PC-3 (cell line): ENCODE measurements at regions not wholly inside any gene's neighbourhood (a gene's known extent, or its start where the extent isn't known, plus 50 kb on each side); places are given as distances from the start of the nearest gene placed in this dataset.

ENCODE experiments used
- ATAC-seq: fragments of 200-7000 bp; cut with Tn5 transposase; 2 replicates; pipeline ENCODE4 v1.9.1; 2020; ENCODE audit warnings: mild to moderate bottlenecking, moderate library complexity
- BruUV-seq: library from RNA; stranded (reverse); fragments of 400-500 nt; replicated peaks from 2 replicates; lab custom pipeline; 2021; lab: Mats Ljungman, UMichigan
- CTCF ChIA-PET: fragments of 300-600 bp; sonication (Branson Sonifier 250); formaldehyde crosslinking; loops from one replicate; lab custom pipeline; 2022; ENCODE audit warnings: antibody characterized with exemption; lab: Charles Lee
- POLR2A ChIA-PET: fragments of 300-600 bp; sonication (Branson Sonifier 250); formaldehyde crosslinking; loops from one replicate; lab custom pipeline; 2022; ENCODE audit warnings: antibody characterized with exemption; ENCODE audit not compliant: unreplicated experiment; lab: Charles Lee
- DNase-seq: peaks from one replicate; pipeline ENCODE4 v3.0.0-alpha.2; 2015
- H2AFZ ChIP-seq: fragments of 300-600 bp; sonication (generic); 2 replicates; pipeline ENCODE4 v1.6.0; 2016; ENCODE audit warnings: antibody characterized with exemption, low read length
- H3F3A ChIP-seq: fragments of 300-600 bp; sonication (generic); one replicate; pipeline ENCODE4 v1.6.0; 2017; ENCODE audit warnings: antibody characterized with exemption, low read length, control low read depth, mild to moderate bottlenecking; ENCODE audit not compliant: unreplicated experiment
- H3K27ac ChIP-seq: fragments of 300-600 bp; sonication (generic); 2 replicates; pipeline ENCODE4 v1.5.1; 2016; ENCODE audit warnings: mild to moderate bottlenecking, low read length
- H3K27me3 ChIP-seq: fragments of 300-600 bp; sonication (generic); 2 replicates; pipeline ENCODE4 v1.6.1; 2016; ENCODE audit warnings: low read length, mixed read lengths
- H3K36me3 ChIP-seq: fragments of 300-600 bp; sonication (generic); 2 replicates; pipeline ENCODE4 v1.6.1; 2016; ENCODE audit warnings: low read depth, mixed run types, low read length, mixed read lengths
- H3K4me1 ChIP-seq: fragments of 300-600 bp; sonication (generic); 2 replicates; pipeline ENCODE4 v1.5.1; 2016; ENCODE audit warnings: low read length; ENCODE audit not compliant: insufficient read depth
- H3K4me2 ChIP-seq: fragments of 300-600 bp; sonication (generic); 2 replicates; pipeline ENCODE4 v1.6.0; 2016; ENCODE audit warnings: low read length
- H3K4me3 ChIP-seq: fragments of 300-600 bp; sonication (generic); 2 replicates; pipeline ENCODE4 v1.5.1; 2016; ENCODE audit warnings: mild to moderate bottlenecking, low read length, mixed read lengths
- H3K79me2 ChIP-seq: fragments of 300-600 bp; sonication (generic); 2 replicates; pipeline ENCODE4 v1.6.1; 2017; ENCODE audit warnings: low read length, mixed read lengths
- H3K9ac ChIP-seq: fragments of 300-600 bp; sonication (generic); 2 replicates; pipeline ENCODE4 v1.6.0; 2016; ENCODE audit warnings: mild to moderate bottlenecking, low read length
- H3K9me2 ChIP-seq: fragments of 300-600 bp; sonication (generic); replicated peaks from 2 replicates; pipeline ENCODE4 v1.6.1; 2016; ENCODE audit warnings: mixed run types, low read length, mixed read lengths
- H3K9me3 ChIP-seq: fragments of 300-600 bp; sonication (generic); 2 replicates; pipeline ENCODE4 v1.6.1; 2016; ENCODE audit warnings: low read length, mixed read lengths
- H4K20me1 ChIP-seq: fragments of 300-600 bp; sonication (generic); 2 replicates; pipeline ENCODE4 v1.6.1; 2016; ENCODE audit warnings: low read length, mixed read lengths
- CTCF ChIP-seq: fragments of 300-600 bp; sonication (generic); conservative IDR thresholded peaks from 2 replicates; pipeline ENCODE4 v1.5.1; 2017; ENCODE audit warnings: antibody characterized with exemption, low read depth, mild to moderate bottlenecking, low read length
- EZH2 ChIP-seq: fragments of 300-600 bp; sonication (generic); IDR thresholded peaks from one replicate; pipeline ENCODE4 v1.6.1; 2017; ENCODE audit warnings: antibody characterized with exemption, mild to moderate bottlenecking, low read length; ENCODE audit not compliant: unreplicated experiment
- EZH2phosphoT487 ChIP-seq: fragments of 300-600 bp; sonication (generic); IDR thresholded peaks from 2 replicates; pipeline ENCODE4 v1.6.1; 2018; ENCODE audit warnings: mild to moderate bottlenecking, antibody characterized with exemption, low read length, borderline replicate concordance
- intact Hi-C: fragments of 100-400 bp; cut with micrococcal nuclease; formaldehyde crosslinking; loops from 2 replicates; pipeline ENCODE4 v1.9.0; 2023

DNA sequence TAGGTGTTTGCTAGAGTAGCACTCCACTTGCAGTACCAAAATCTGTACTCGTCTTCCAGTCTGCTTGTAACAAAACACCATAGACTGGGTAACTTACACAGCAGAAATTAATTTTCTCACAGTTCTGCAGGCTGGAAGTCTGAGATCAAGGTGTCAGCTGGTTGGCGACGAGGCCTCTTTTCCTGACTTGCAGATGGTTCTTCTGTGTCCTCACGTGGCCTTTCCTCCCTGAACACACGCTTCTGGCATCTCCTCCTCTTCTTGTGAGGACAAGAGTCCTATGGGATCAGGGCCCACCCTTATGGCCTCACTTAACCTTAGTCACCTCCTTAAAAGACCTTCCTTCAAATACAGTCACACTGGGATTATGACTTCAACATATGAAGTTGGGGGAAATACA, 493.5 kb upstream of the MYT1L start:
- intact Hi-C loops, result no loop called here
- H3K4me2 ChIP-seq, result no peak overlapping the region
- no peaks in the 10 kb centered on the region for H3F3A ChIP-seq
- BruUV-seq, result no TSS peak
- no peak for DNase-seq
- no peaks in the 10 kb centered on the region for H3K4me1 ChIP-seq
- H2AFZ ChIP-seq, result no peak overlapping the region
- no peak overlapping the region for H3K27ac ChIP-seq
- ChIA-PET CTCF (no interaction called here), POLR2A (no interaction called here)
- no peaks in the 10 kb centered on the region for H3K79me2 ChIP-seq
- H3K9ac ChIP-seq, result no peak overlapping the region
- TF ChIP-seq CTCF (no peak), EZH2 (no peak), EZH2phosphoT487 (no peak)
- no peaks in the 10 kb centered on the region for H3K9me2 ChIP-seq
- peaks cover 4% of the 10 kb centered on the region; the same call in 1 of the 2 replicates for H3K9me3 ChIP-seq
- H4K20me1 ChIP-seq, result no peaks in the 10 kb centered on the region
- ATAC-seq, result no peak
- no peaks in the 10 kb centered on the region for H3K36me3 ChIP-seq
- 0 out of 2 replicates have a peak, but pooled peaks cover 4% of the 10 kb centered on the region for H3K27me3 ChIP-seq
- no peak overlapping the region for H3K4me3 ChIP-seq

DNA sequence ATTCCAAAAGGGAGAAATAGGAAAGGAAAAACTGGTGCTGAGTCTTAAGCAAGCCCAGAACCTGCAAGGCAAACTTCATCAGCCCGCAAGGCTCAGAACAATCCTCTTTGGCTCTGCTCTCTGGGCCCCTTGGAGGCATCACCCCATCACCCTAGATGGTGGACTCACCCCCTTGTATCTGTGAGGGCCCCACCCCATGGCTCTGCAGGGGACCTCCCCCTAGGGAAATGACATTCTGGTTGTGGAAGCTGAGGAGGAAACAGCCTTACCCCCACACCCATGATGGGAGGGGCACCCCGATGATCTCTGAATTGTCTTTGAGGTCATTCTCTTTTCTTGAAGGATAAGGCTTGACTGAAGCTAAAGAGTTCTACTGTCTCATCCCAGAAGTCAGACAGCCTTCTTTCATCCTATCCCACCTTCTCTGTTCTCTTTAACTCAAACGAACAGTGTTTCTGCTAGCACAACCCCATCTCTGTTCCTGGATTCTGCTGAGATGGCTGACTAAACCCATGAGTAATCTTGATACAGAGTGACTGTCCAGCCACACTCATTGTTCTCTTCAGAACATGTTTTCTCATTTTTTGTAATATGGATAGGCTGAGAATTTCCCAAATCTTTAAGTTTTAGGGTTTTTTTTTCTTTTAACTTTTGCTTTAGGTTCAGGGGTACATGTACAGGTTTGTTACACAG, 492.1 kb upstream of the MYT1L start:
- Histone ChIP-seq H3K4me1 (no peaks in the 10 kb centered on the region), H3K9me3 (peaks cover 4% of the 10 kb centered on the region; the same call in 1 of the 2 replicates), H2AFZ (no peak overlapping the region), H3K9ac (no peak overlapping the region), H4K20me1 (no peaks in the 10 kb centered on the region), H3K79me2 (no peaks in the 10 kb centered on the region), H3K27ac (no peak overlapping the region), H3K4me2 (no peak overlapping the region), H3F3A (no peaks in the 10 kb centered on the region), H3K36me3 (no peaks in the 10 kb centered on the region), H3K27me3 (0 out of 2 replicates have a peak, but pooled peaks cover 4% of the 10 kb centered on the region), H3K9me2 (no peaks in the 10 kb centered on the region), H3K4me3 (no peak overlapping the region)
- ChIA-PET POLR2A (no interaction called here), CTCF (no interaction called here)
- DNase-seq, result no peak
- BruUV-seq, result no TSS peak
- intact Hi-C loops, result no loop called here
- ATAC-seq, result no peak
- TF ChIP-seq EZH2phosphoT487 (no peak), CTCF (no peak)

GRCh38 chr2:2822143-2822542, 491.1 kb upstream of the MYT1L start:
- no TSS peak for BruUV-seq
- Histone ChIP-seq H3K9ac (no peak overlapping the region), H3K4me1 (no peaks in the 10 kb centered on the region), H4K20me1 (no peaks in the 10 kb centered on the region), H2AFZ (no peak overlapping the region), H3K4me2 (no peak overlapping the region), H3K4me3 (no peak overlapping the region), H3K36me3 (no peaks in the 10 kb centered on the region), H3K79me2 (no peaks in the 10 kb centered on the region), H3K9me2 (no peaks in the 10 kb centered on the region), H3F3A (no peaks in the 10 kb centered on the region), H3K27me3 (no peaks in the 10 kb centered on the region), H3K27ac (no peak overlapping the region), H3K9me3 (peaks cover 4% of the 10 kb centered on the region; the same call in 1 of the 2 replicates)
- TF ChIP-seq CTCF (no peak), EZH2phosphoT487 (no peak), EZH2 (no peak)
- intact Hi-C loops, result no loop called here
- no peak for DNase-seq
- no peak for ATAC-seq
- ChIA-PET POLR2A (no interaction called here), CTCF (no interaction called here)
